ENCODE measurements at regions not wholly inside any gene's neighbourhood (a gene's known extent, or its start where the extent isn't known, plus 50 kb on each side); places are given as distances from the start of the nearest gene placed in this dataset.

GRCh38 chr2:225994748-225995405 lies 595.4 kb downstream of the NYAP2 start:
- TF ChIP-seq POLR2A (IDR thresholded peaks at IDR 0.05), result no peak
- no peak for TF ChIP-seq CTCF (IDR thresholded peaks at IDR 0.05)

All from heart left ventricle (tissue), 13 donors.